ENCODE measurements at regions not wholly inside any gene's neighbourhood (a gene's known extent, or its start where the extent isn't known, plus 50 kb on each side); places are given as distances from the start of the nearest gene placed in this dataset.

- TF ChIP-seq ZNF692 (tag by site-specific recombination; IDR thresholded peaks at IDR 0.05) (no peak), CTCF (tag by site-specific recombination; IDR thresholded peaks at IDR 0.05) (no peak), SCRT2 (tag by site-specific recombination; IDR thresholded peaks at IDR 0.05) (no peak), ZNF239 (tag by site-specific recombination; IDR thresholded peaks at IDR 0.05) (no peak), ZNF558 (tag by site-specific recombination; IDR thresholded peaks at IDR 0.05) (no peak), YY1 (tag by site-specific recombination; IDR thresholded peaks at IDR 0.05) (no peak), ZBTB10 (tag by site-specific recombination; IDR thresholded peaks at IDR 0.05) (no peak)
Observed at GRCh38 chr12:75631831-75632230, 120.4 kb upstream of the KRR1 start.
